Stomach (tissue), 8 donors: ENCODE measurements at regions not wholly inside any gene's neighbourhood (a gene's known extent, or its start where the extent isn't known, plus 50 kb on each side); places are given as distances from the start of the nearest gene placed in this dataset.
A peak's percentile ranks its signal among the peaks of the same experiment; 100 is the strongest.

Source experiments
- DNase-seq, 2 donors: peaks; one replicate each; pipeline versions ENCODE4 v3.0.0 to v3.0.0-alpha.2; 2013 to 2019
- H3K27ac ChIP-seq, 5 donors: fragments of 200-600 bp in 4 of 5; sonication (generic) in 4 of 5; one replicate each; pipeline ENCODE4 v1.5.1; 2013 to 2019; ENCODE audit warnings: mild to moderate bottlenecking in 1 of 5, moderate library complexity in 1 of 5
- H3K27me3 ChIP-seq, 3 donors: fragments of 200-600 bp; sonication (generic); one replicate each; pipeline ENCODE4 v1.5.1; 2017 to 2019; ENCODE audit warnings: mixed run types in 1 of 3
- H3K36me3 ChIP-seq, 4 donors: fragments of 200-600 bp; sonication (generic); 1 replicate in 3 of 4; 2 replicates in 1 of 4; pipeline ENCODE4 v1.5.1; 2016 to 2019
- H3K4me1 ChIP-seq, 4 donors: fragments of 200-600 bp; sonication (generic); one replicate each; pipeline ENCODE4 v1.5.1; 2016 to 2019
- H3K4me3 ChIP-seq, 4 donors: fragments of 200-600 bp; sonication (generic) in 3 of 4; one replicate each; pipeline ENCODE4 v1.5.1; 2016 to 2019; ENCODE audit warnings: mild to moderate bottlenecking in 1 of 4
- H3K9me3 ChIP-seq, 4 donors: fragments of 200-600 bp; sonication (generic); one replicate each; pipeline ENCODE4 v1.5.1; 2016 to 2019
- EP300 ChIP-seq: sonication (generic); formaldehyde crosslinking; IDR thresholded peaks from one replicate; pipeline ENCODE4 v1.6.1; 2017; ENCODE audit warnings: antibody characterized with exemption
- POLR2A ChIP-seq, 4 donors: fragments of 450-650 bp; IDR thresholded peaks; one replicate each; pipeline ENCODE4 v1.6.1; 2016; ENCODE audit warnings: antibody characterized with exemption in 4 of 4, control low read depth in 2 of 4, mild to moderate bottlenecking in 1 of 4, moderate library complexity in 1 of 4
- POLR2AphosphoS5 ChIP-seq, 3 donors: sonication (generic); formaldehyde crosslinking; IDR thresholded peaks; one replicate each; pipeline ENCODE4 v1.6.1; 2016; ENCODE audit warnings: antibody characterized with exemption in 3 of 3
- WGBS, 5 donors: extraction: QIAGEN DNeasy Blood & Tissue Kit in 3 of 5; methylation state at CpG; one replicate each; pipeline versions ENCODE4 v1.1.5 to v1.1.7; 2013 to 2018; 5-methylcytosine and 5-hydroxymethylcytosine counted together
- intact Hi-C: fragments of 100-400 bp; cut with DNase I; formaldehyde crosslinking; loops from one replicate; pipeline ENCODE4 v1.15.1; 2023; ENCODE audit warnings: low total_unique reads
- TF ChIP-seq, protein P1 (sequence below), 7 experiments: fragments of 450-650 bp in 4 of 7; fragments of 200-600 bp in 3 of 7; sonication (generic) in 3 of 7; IDR thresholded peaks; one replicate each; pipeline ENCODE4 v1.5.1; 2016 to 2019; ENCODE audit warnings: antibody characterized with exemption in 7 of 7, control low read depth in 2 of 7, mild to moderate bottlenecking in 1 of 7
- donor health status: healthy with polysubstance abuse.
- donor health status: Bipolar disorder and iron deficiency.
- donor health status: healthy.

DNA sequence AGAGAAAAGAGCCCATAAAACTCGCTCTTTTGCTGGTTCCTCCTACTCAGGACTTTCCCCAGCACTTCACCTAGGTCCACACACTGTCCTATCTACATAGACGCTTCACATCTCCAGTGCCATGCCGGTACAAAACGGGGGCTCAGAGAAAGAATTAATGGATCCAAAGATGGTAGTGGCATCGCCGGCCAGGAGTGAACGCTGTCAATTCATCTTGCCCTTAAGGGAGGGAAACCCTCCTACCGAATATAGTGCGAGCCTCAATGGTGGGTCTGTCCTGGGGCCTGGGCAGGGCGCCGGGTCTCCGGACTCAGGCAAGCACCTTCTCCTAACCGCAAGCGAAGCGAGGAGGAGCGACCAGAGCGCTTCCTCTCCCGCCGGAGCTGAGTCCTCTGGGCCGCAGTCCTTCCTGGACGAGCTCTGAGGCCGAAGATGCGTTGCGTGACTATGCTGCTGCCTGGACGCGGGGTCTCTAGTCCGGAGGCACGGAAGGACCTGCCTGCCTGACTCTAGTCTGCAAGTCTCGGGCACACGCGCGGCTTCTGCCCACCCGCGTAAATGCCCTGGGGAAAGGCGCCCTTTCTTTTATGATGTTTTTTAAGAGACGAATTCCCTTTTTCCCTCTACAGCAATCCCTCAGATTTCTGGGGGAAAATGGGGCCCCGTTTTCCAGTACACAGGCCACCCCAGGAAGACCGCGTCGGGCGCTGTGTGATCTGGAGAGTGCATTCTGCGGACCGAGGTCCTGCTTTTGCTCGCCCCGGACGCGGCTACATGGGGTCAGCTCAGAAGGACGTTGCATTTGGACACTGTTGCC, 100.1 kb upstream of the PRDM1 start:
- DNase-seq: peak in 1 of 2 donors; percentile 43
- H3K27ac ChIP-seq: no peak overlapping the region
- peak overlapping the region in 3 of 4 donors; percentile 15 to 21 (median 19) for H3K4me3 ChIP-seq
- H3K27me3 ChIP-seq: peaks cover 0 to 94% (median 16%) of the 10 kb centered on the region in 3 donors
- H3K4me1 ChIP-seq: peaks cover 4 to 24% (median 19%) of the 10 kb centered on the region in 4 donors
- intact Hi-C loops: no loop called here
- WGBS, 5 donors: 31 to 42% (median 38%) methylated on average over 43 to 48 of the region's 48 CpGs
- TF ChIP-seq POLR2A (IDR thresholded peaks at IDR 0.05) (no peak), POLR2AphosphoS5 (IDR thresholded peaks at IDR 0.05) (no peak)
- TF ChIP-seq, protein P1, sequence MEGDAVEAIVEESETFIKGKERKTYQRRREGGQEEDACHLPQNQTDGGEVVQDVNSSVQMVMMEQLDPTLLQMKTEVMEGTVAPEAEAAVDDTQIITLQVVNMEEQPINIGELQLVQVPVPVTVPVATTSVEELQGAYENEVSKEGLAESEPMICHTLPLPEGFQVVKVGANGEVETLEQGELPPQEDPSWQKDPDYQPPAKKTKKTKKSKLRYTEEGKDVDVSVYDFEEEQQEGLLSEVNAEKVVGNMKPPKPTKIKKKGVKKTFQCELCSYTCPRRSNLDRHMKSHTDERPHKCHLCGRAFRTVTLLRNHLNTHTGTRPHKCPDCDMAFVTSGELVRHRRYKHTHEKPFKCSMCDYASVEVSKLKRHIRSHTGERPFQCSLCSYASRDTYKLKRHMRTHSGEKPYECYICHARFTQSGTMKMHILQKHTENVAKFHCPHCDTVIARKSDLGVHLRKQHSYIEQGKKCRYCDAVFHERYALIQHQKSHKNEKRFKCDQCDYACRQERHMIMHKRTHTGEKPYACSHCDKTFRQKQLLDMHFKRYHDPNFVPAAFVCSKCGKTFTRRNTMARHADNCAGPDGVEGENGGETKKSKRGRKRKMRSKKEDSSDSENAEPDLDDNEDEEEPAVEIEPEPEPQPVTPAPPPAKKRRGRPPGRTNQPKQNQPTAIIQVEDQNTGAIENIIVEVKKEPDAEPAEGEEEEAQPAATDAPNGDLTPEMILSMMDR (IDR thresholded peaks at IDR 0.05): no peak
- no peaks in the 10 kb centered on the region for H3K9me3 ChIP-seq
- no peaks in the 10 kb centered on the region for H3K36me3 ChIP-seq

DNA sequence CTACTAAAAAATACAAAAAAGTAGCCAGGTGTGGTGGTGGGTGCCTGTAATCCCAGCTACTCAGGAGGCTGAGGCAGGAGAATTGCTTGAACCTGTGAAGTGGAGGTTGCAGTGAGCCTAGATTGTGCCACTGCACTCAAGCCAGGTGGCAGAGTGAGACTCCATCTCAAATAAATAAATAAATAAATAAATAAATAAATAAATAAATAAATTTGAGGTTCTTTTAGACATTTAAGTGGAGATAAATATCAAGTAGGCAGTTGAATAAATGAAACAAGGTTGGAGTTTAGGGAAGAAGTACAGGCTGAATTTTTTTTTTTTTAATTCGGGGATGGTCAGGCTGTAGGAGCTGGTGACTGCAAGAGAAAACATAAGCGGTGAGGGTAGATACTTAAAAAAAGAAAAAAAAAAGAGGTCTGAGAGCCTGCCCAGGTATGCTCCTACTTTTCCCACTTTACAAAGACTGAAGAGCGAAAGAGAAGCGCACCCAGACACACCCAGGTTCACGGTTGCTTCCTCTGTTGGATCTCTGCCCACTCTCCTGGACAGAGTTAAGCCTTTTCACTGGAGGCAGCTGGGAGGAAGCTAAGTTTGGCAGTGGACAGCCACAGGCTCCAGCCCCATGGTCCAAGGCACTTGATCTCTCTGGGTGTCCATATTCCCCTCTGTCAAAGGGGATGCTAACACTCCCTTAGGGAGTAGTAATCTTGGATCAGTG, 100.9 kb upstream of the PRDM1 start:
- Histone ChIP-seq H3K4me1 (peaks cover 4 to 26% (median 21%) of the 10 kb centered on the region in 4 donors), H3K27me3 (peaks cover 0 to 94% (median 16%) of the 10 kb centered on the region in 3 donors), H3K9me3 (no peaks in the 10 kb centered on the region), H3K27ac (no peak overlapping the region), H3K36me3 (no peaks in the 10 kb centered on the region), H3K4me3 (peak overlapping the region in 1 of 4 donors; percentile 21)
- DNase-seq: peak in 1 of 2 donors; percentile 33
- intact Hi-C loops: no loop called here
- 48 to 63% (median 57%) methylated on average over 5 of the region's 5 CpGs for WGBS, 5 donors
- TF ChIP-seq EP300 (no peak), POLR2AphosphoS5 (IDR thresholded peaks at IDR 0.05) (no peak), POLR2A (IDR thresholded peaks at IDR 0.05) (no peak)
- TF ChIP-seq, protein P1 (IDR thresholded peaks at IDR 0.05): no peak

GRCh38 chr6:105983763-105984162, 102.4 kb upstream of the PRDM1 start:
- Histone ChIP-seq H3K4me1 (peaks cover 4 to 26% (median 21%) of the 10 kb centered on the region in 4 donors), H3K36me3 (no peaks in the 10 kb centered on the region), H3K9me3 (no peaks in the 10 kb centered on the region), H3K27ac (no peak overlapping the region), H3K4me3 (no peak overlapping the region), H3K27me3 (peaks cover 0 to 85% (median 16%) of the 10 kb centered on the region in 3 donors)
- TF ChIP-seq, protein P1 (IDR thresholded peaks at IDR 0.05): no peak
- no peak for TF ChIP-seq POLR2AphosphoS5 (IDR thresholded peaks at IDR 0.05)
- no peak for TF ChIP-seq EP300
- TF ChIP-seq POLR2A (IDR thresholded peaks at IDR 0.05): no peak
- intact Hi-C loops: no loop called here
- no peak for DNase-seq

GRCh38 chr6:105982761-105983540, 103.2 kb upstream of the PRDM1 start:
- WGBS, 5 donors: 45 to 63% (median 52%) methylated on average over 2 of the region's 2 CpGs
- no peaks in the 10 kb centered on the region for H3K36me3 ChIP-seq
- no peak for DNase-seq
- intact Hi-C loops: no loop called here
- no peak overlapping the region for H3K4me3 ChIP-seq
- H3K27ac ChIP-seq: no peak overlapping the region
- H3K27me3 ChIP-seq: peaks cover 0 to 78% (median 16%) of the 10 kb centered on the region in 3 donors
- peaks cover 4 to 26% (median 21%) of the 10 kb centered on the region in 4 donors for H3K4me1 ChIP-seq
- H3K9me3 ChIP-seq: no peaks in the 10 kb centered on the region
- no peak for TF ChIP-seq POLR2AphosphoS5 (IDR thresholded peaks at IDR 0.05)
- TF ChIP-seq, protein P1 (IDR thresholded peaks at IDR 0.05): no peak
- no peak for TF ChIP-seq EP300
- no peak for TF ChIP-seq POLR2A (IDR thresholded peaks at IDR 0.05)
